IgD-negative memory B cell (primary cell): ENCODE measurements at regions not wholly inside any gene's neighbourhood (a gene's known extent, or its start where the extent isn't known, plus 50 kb on each side); places are given as distances from the start of the nearest gene placed in this dataset.
"Not testable (repeated sequence)": the region's sequence is repeated elsewhere in the genome, so short reads cannot be mapped to it uniquely, and the experiment has no call there.

Experiments used
- H3K27ac Mint-ChIP-seq, 3 donors: one replicate each; pipeline ENCODE4 v1.8.0; 2020 to 2022; ENCODE audit warnings: mild to moderate bottlenecking in 3 of 3, mixed read lengths in 3 of 3, moderate library complexity in 1 of 3
- H3K27me3 Mint-ChIP-seq: one replicate; pipeline ENCODE4 v1.8.0; 2021; ENCODE audit warnings: mixed read lengths
- H3K36me3 Mint-ChIP-seq: one replicate; pipeline ENCODE4 v1.8.0; 2020; ENCODE audit warnings: mild to moderate bottlenecking, mixed read lengths
- H3K4me1 Mint-ChIP-seq, 3 donors: one replicate each; pipeline ENCODE4 v1.8.0; 2020 to 2022; ENCODE audit warnings: mixed read lengths in 3 of 3, mild to moderate bottlenecking in 1 of 3
- H3K4me3 Mint-ChIP-seq, 4 donors: one replicate each; pipeline ENCODE4 v1.8.0; 2020 to 2022; ENCODE audit warnings: mild to moderate bottlenecking in 4 of 4, mixed read lengths in 4 of 4, moderate library complexity in 3 of 4
- H3K9me3 Mint-ChIP-seq, 3 donors: one replicate each; pipeline ENCODE4 v1.8.0; 2020 to 2021; ENCODE audit warnings: mixed read lengths in 3 of 3, mild to moderate bottlenecking in 1 of 3

GRCh38 chr13:30078059-30078458 is 227.6 kb upstream of the UBL3 start:
- Mint-ChIP-seq H3K4me3 (peak overlapping the region in 1 of 4 donors; percentile 27), H3K36me3 (no peaks in the 10 kb centered on the region), H3K4me1 (no peaks in the 10 kb centered on the region), H3K27me3 (peaks cover 3% of the 10 kb centered on the region), H3K9me3 (no peaks in the 10 kb centered on the region), H3K27ac (no peak overlapping the region)

GRCh38 chr13:30077240-30077735 is 226.9 kb upstream of the UBL3 start:
- no peak overlapping the region for H3K27ac Mint-ChIP-seq
- H3K4me3 Mint-ChIP-seq = no peak overlapping the region
- no peaks in the 10 kb centered on the region for H3K9me3 Mint-ChIP-seq
- H3K36me3 Mint-ChIP-seq = no peaks in the 10 kb centered on the region
- H3K4me1 Mint-ChIP-seq = no peaks in the 10 kb centered on the region
- peaks cover 3% of the 10 kb centered on the region for H3K27me3 Mint-ChIP-seq

- Mint-ChIP-seq H3K27me3 (no peaks in the 10 kb centered on the region), H3K36me3 (no peaks in the 10 kb centered on the region), H3K4me1 (peaks cover 0 to 1% (median 0%) of the 10 kb centered on the region in 3 donors), H3K9me3 (no peaks in the 10 kb centered on the region), H3K27ac (no peak overlapping the region), H3K4me3 (no peak overlapping the region)
Observed at GRCh38 chr13:30074955-30075614, 224.7 kb upstream of the UBL3 start.

DNA sequence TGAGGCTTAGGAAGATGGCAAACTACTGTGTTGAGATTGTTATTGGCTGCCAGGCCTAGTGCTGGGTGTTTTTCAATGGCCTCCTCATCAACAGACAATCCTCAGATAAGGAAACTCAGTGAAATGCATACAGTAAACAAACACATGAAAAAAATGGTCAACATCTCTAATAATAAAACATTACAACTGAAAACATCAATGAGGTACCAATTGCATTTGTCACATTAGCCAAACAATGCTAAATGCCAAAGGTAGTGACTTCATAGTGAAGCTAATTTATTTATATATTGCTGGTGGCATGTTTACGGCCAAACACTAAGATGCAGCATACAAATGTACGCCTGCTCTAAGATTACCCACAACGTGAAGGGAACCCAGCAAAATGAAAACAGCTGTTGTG is 224.0 kb upstream of the UBL3 start:
- H3K36me3 Mint-ChIP-seq = no peaks in the 10 kb centered on the region
- peaks cover 0 to 1% (median 0%) of the 10 kb centered on the region in 3 donors for H3K4me1 Mint-ChIP-seq

GRCh38 chr13:30072818-30073186 is 222.4 kb upstream of the UBL3 start:
- H3K4me1 Mint-ChIP-seq = peaks cover 0 to 1% (median 0%) of the 10 kb centered on the region in 3 donors
- no peaks in the 10 kb centered on the region for H3K9me3 Mint-ChIP-seq
- H3K27ac Mint-ChIP-seq = no peak overlapping the region
- no peak overlapping the region for H3K4me3 Mint-ChIP-seq
- no peaks in the 10 kb centered on the region for H3K36me3 Mint-ChIP-seq
- H3K27me3 Mint-ChIP-seq = peaks cover 1% of the 10 kb centered on the region

More for the DNA sequence above, 224.0 kb upstream of the UBL3 start:
- Mint-ChIP-seq H3K27me3 (peaks cover under 1% of the 10 kb centered on the region), H3K9me3 (no peaks in the 10 kb centered on the region), H3K27ac (no peak overlapping the region), H3K4me3 (no peak overlapping the region)

- H3K9me3 Mint-ChIP-seq = no peaks in the 10 kb centered on the region
- H3K27ac Mint-ChIP-seq = no peak overlapping the region
- H3K4me1 Mint-ChIP-seq = peaks cover 0 to 1% (median 0%) of the 10 kb centered on the region in 3 donors
- H3K4me3 Mint-ChIP-seq = peak overlapping the region in 1 of 4 donors; percentile 6
- H3K27me3 Mint-ChIP-seq = peaks cover 1% of the 10 kb centered on the region
- H3K36me3 Mint-ChIP-seq = no peaks in the 10 kb centered on the region
Observed at GRCh38 chr13:30071969-30072817, 221.8 kb upstream of the UBL3 start.

GRCh38 chr13:30065181-30065580 is 214.8 kb upstream of the UBL3 start:
- H3K4me3 Mint-ChIP-seq = no peak overlapping the region
- peaks cover 0 to 4% (median 0%) of the 10 kb centered on the region in 3 donors for H3K9me3 Mint-ChIP-seq
- H3K27me3 Mint-ChIP-seq = peaks cover 10% of the 10 kb centered on the region
- peak overlapping the region in 1 of 3 donors; percentile 10 for H3K27ac Mint-ChIP-seq
- no peaks in the 10 kb centered on the region for H3K36me3 Mint-ChIP-seq
- H3K4me1 Mint-ChIP-seq = no peaks in the 10 kb centered on the region

DNA sequence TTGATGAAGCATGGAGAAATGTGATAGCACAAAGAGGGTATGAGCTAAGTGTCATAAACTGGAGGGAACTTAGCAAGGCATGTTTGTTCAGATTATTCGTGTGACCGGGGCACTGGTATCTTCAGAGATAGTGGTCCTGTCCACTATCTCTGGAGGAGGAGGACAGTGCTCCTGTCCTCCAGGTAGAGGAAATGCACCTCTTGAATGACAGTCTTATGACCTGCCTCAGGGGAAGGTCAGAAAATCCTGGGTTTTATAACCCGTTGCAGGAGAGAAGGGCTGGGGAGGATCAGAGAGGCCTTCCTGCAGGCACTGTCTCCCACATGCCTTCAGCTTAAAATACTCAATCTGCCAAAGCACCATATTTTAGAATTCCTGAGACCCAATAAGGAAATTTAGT is 213.5 kb upstream of the UBL3 start:
- Mint-ChIP-seq H3K4me3 (no peak overlapping the region), H3K4me1 (no peaks in the 10 kb centered on the region), H3K27me3 (peaks cover 8% of the 10 kb centered on the region), H3K36me3 (no peaks in the 10 kb centered on the region), H3K9me3 (peaks cover 2 to 9% (median 4%) of the 10 kb centered on the region in 3 donors), H3K27ac (no peak overlapping the region)

DNA sequence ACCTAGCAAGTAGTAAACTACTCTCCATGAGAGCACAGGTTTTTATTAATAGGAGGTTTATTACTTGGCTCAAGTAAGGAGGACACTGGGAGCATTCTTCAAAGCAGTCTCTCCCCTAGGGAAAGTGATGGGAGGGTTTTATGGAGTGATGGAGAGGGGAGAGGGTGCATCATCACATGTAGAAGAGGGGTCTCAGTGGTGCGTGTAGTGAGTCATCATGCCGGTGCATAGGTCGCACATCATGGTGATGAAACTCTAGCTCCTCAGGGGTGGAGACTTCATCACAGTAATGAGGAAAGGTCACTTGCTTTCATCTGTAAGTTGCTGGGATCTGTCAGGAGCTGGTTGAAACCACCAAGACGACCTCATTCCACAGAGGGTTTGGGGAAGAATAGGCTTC is 210.8 kb upstream of the UBL3 start:
- Mint-ChIP-seq H3K4me1 (no peaks in the 10 kb centered on the region), H3K27me3 (peaks cover 12% of the 10 kb centered on the region), H3K36me3 (no peaks in the 10 kb centered on the region), H3K27ac (no peak overlapping the region), H3K4me3 (no peak overlapping the region), H3K9me3 (peaks cover 2 to 12% (median 12%) of the 10 kb centered on the region in 3 donors)

GRCh38 chr13:30058429-30058828 is 208.0 kb upstream of the UBL3 start:
- Mint-ChIP-seq H3K9me3 (peaks cover 2 to 12% (median 12%) of the 10 kb centered on the region in 3 donors), H3K36me3 (no peaks in the 10 kb centered on the region), H3K4me3 (no peak overlapping the region), H3K27me3 (peaks cover 17% of the 10 kb centered on the region), H3K27ac (no peak overlapping the region), H3K4me1 (no peaks in the 10 kb centered on the region)

- peaks cover 2 to 12% (median 3%) of the 10 kb centered on the region in 3 donors for H3K9me3 Mint-ChIP-seq
- not testable (repeated sequence) for H3K4me1 Mint-ChIP-seq, H3K4me3 Mint-ChIP-seq, H3K36me3 Mint-ChIP-seq, H3K27ac Mint-ChIP-seq
- H3K27me3 Mint-ChIP-seq = peaks cover 13% of the 10 kb centered on the region
Observed at GRCh38 chr13:30054546-30054945, 204.1 kb upstream of the UBL3 start.

- Mint-ChIP-seq H3K36me3 (peaks cover 2% of the 10 kb centered on the region), H3K4me1 (peaks cover 0 to 4% (median 3%) of the 10 kb centered on the region in 3 donors), H3K27ac (no peak overlapping the region), H3K27me3 (peaks cover 13% of the 10 kb centered on the region), H3K4me3 (no peak overlapping the region), H3K9me3 (peaks cover 0 to 7% (median 3%) of the 10 kb centered on the region in 3 donors)
Observed at GRCh38 chr13:30053939-30054338, 203.5 kb upstream of the UBL3 start.

DNA sequence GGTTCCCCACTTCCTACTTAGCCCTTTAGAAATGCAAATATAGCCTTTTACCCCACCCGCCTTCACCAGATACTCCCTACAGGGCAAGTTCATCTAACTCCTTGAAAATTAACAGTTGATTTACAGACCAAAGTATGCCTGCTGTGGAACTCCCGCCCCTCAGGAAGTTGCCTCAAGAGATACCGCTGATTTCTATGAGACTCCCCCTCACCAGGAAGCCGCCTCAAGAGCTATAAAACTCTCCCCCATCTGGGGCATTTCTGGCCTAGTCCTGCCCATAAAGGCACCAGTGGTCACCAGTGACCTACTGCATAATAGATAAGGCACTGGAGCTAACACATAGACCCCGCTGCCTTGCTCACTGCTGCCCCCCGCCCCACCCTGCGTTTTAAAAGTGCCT is 201.7 kb upstream of the UBL3 start:
- peaks cover 0 to 5% (median 3%) of the 10 kb centered on the region in 3 donors for H3K4me1 Mint-ChIP-seq
- H3K27ac Mint-ChIP-seq = peak overlapping the region in 2 of 3 donors; percentile 40 to 53
- peaks cover 2% of the 10 kb centered on the region for H3K36me3 Mint-ChIP-seq
- H3K4me3 Mint-ChIP-seq = peak overlapping the region in 1 of 4 donors; percentile 14
- peaks cover 0 to 4% (median 2%) of the 10 kb centered on the region in 3 donors for H3K9me3 Mint-ChIP-seq
- H3K27me3 Mint-ChIP-seq = peaks cover 13% of the 10 kb centered on the region

DNA sequence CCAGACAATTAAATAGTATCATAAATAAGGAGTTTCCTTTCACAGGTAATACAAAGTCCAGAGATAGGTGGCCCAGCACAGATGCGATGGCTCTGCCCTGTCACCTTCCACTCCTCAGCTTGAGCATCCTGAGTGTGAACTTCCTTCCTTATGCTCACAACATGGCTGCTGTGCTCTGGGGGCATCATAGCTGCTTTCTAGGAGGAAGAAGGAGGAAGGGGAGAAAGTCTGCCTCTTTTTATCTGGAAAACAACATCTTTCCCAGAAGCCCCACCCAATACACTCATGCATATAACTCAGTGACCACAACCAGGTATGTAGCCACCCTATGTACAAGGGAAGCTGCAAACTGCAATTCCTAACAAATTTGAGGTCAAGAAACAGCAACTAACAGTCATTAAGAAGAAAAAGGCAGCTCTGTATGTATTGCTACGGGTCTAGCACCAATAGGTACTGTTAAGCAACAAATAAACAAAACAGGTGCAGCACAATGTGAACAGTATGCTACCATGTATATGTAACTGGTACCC is 201.2 kb upstream of the UBL3 start:
- H3K27ac Mint-ChIP-seq = no peak overlapping the region
- peak overlapping the region in 1 of 4 donors; percentile 14 for H3K4me3 Mint-ChIP-seq
- no peaks in the 10 kb centered on the region for H3K9me3 Mint-ChIP-seq
- H3K27me3 Mint-ChIP-seq = peaks cover 9% of the 10 kb centered on the region
- peaks cover 2% of the 10 kb centered on the region for H3K36me3 Mint-ChIP-seq
- H3K4me1 Mint-ChIP-seq = peaks cover 0 to 5% (median 3%) of the 10 kb centered on the region in 3 donors

DNA sequence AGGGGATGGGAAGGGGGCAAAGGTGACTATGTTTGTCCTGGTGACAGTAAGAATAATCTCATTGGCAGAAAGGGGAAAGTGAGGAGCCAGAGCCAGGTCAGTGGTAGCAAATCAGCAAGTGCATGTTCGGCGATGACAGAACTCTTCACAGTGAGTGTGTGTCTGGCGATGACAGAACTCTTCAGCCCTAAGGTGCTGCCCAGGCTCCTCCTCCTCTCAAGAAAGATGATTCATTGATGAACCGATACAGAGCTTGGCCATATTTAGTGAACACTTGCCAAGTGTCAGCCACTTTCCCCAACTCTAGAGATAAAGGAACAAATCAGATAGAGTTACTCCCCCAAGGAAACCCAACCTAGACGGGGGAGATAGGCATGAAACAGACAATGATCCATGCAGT is 199.3 kb upstream of the UBL3 start:
- Mint-ChIP-seq H3K4me3 (no peak overlapping the region), H3K36me3 (peaks cover 2% of the 10 kb centered on the region), H3K27ac (no peak overlapping the region), H3K9me3 (no peaks in the 10 kb centered on the region), H3K27me3 (peaks cover 8% of the 10 kb centered on the region), H3K4me1 (peaks cover 0 to 5% (median 3%) of the 10 kb centered on the region in 3 donors)
